SIG-M5 treated with dmso at 0.1 percent for 504 hours (cell line): ENCODE measurements at regions not wholly inside any gene's neighbourhood (a gene's known extent, or its start where the extent isn't known, plus 50 kb on each side); places are given as distances from the start of the nearest gene placed in this dataset.

Source experiments
- DNase-seq: peaks from one replicate; lab custom pipeline; 2025; ENCODE audit not compliant: unreplicated experiment; lab: John Stamatoyannopoulos, UW

- DNase-seq = no peak
Measured at GRCh38 chr21:27192281-27192949, 225.5 kb upstream of the ADAMTS5 start.

- no peak for DNase-seq
Measured at GRCh38 chr21:27190601-27191000, 223.7 kb upstream of the ADAMTS5 start.

GRCh38 chr21:27189870-27190269 is 223.0 kb upstream of the ADAMTS5 start:
- no peak for DNase-seq

- DNase-seq = no peak
Measured at GRCh38 chr21:27173053-27173452, 206.2 kb upstream of the ADAMTS5 start.

GRCh38 chr21:27171707-27172106 is 204.8 kb upstream of the ADAMTS5 start:
- DNase-seq = no peak

- DNase-seq = no peak
Measured at GRCh38 chr21:27168084-27168483, 201.2 kb upstream of the ADAMTS5 start.

GRCh38 chr21:27164208-27165177 is 197.6 kb upstream of the ADAMTS5 start:
- DNase-seq = no peak

- no peak for DNase-seq
Measured at GRCh38 chr21:27158967-27159366, 192.1 kb upstream of the ADAMTS5 start.

- no peak for DNase-seq
Measured at GRCh38 chr21:27157097-27157496, 190.2 kb upstream of the ADAMTS5 start.

- DNase-seq = no peak
Measured at GRCh38 chr21:27156666-27157065, 189.8 kb upstream of the ADAMTS5 start.

GRCh38 chr21:27155130-27155500 is 188.2 kb upstream of the ADAMTS5 start:
- no peak for DNase-seq

- DNase-seq = no peak
Measured at GRCh38 chr21:27154451-27155129, 187.7 kb upstream of the ADAMTS5 start.

- no peak for DNase-seq
Measured at GRCh38 chr21:27152996-27153395, 186.1 kb upstream of the ADAMTS5 start.

GRCh38 chr21:27149034-27149433 is 182.1 kb upstream of the ADAMTS5 start:
- no peak for DNase-seq

GRCh38 chr21:27146268-27146667 is 179.4 kb upstream of the ADAMTS5 start:
- DNase-seq = no peak

GRCh38 chr21:27145134-27145798 is 178.4 kb upstream of the ADAMTS5 start:
- DNase-seq = no peak

- no peak for DNase-seq
Measured at GRCh38 chr21:27143476-27143875, 176.6 kb upstream of the ADAMTS5 start.

GRCh38 chr21:27139526-27139925 is 172.6 kb upstream of the ADAMTS5 start:
- no peak for DNase-seq

- DNase-seq = no peak
Measured at GRCh38 chr21:27134516-27134915, 167.6 kb upstream of the ADAMTS5 start.

- DNase-seq = no peak
Measured at GRCh38 chr21:27132266-27132665, 165.4 kb upstream of the ADAMTS5 start.

GRCh38 chr21:27130154-27130553 is 163.3 kb upstream of the ADAMTS5 start:
- DNase-seq = no peak
